Endothelial cell of umbilical vein (primary cell): ENCODE measurements at regions not wholly inside any gene's neighbourhood (a gene's known extent, or its start where the extent isn't known, plus 50 kb on each side); places are given as distances from the start of the nearest gene placed in this dataset.

Experiments used
- CTCF ChIP-seq, 2 donors: IDR thresholded peaks; 1 replicate in 1 of 2; 2 replicates in 1 of 2; pipeline ENCODE4 v1.5.1; 2011; ENCODE audit warnings: low read length in 2 of 2, mild to moderate bottlenecking in 2 of 2, moderate library complexity in 2 of 2, control low read depth in 1 of 2, inconsistent platforms in 1 of 2, low read depth in 1 of 2; ENCODE audit not compliant: insufficient read depth in 1 of 2; ENCODE audit errors: extremely low read depth in 1 of 2
- EZH2 ChIP-seq: IDR thresholded peaks from 2 replicates; pipeline ENCODE4 v1.6.1; 2012; ENCODE audit warnings: borderline replicate concordance, low read depth, mild to moderate bottlenecking, moderate library complexity, low read length, inconsistent platforms; ENCODE audit not compliant: severe bottlenecking
- FOS ChIP-seq: IDR thresholded peaks from 2 replicates; pipeline ENCODE4 v1.6.1; 2011; ENCODE audit warnings: mild to moderate bottlenecking, low read length, moderate library complexity, borderline replicate concordance; ENCODE audit not compliant: insufficient read depth
- GATA2 ChIP-seq: IDR thresholded peaks from 2 replicates; pipeline ENCODE4 v1.7.0; 2011; ENCODE audit warnings: low read depth, mild to moderate bottlenecking, moderate library complexity, mixed read lengths, low read length; ENCODE audit not compliant: insufficient read length, insufficient read depth
- JUN ChIP-seq: IDR thresholded peaks from 2 replicates; pipeline ENCODE4 v1.6.1; 2011; ENCODE audit warnings: borderline replicate concordance, low read depth; ENCODE audit not compliant: insufficient read length, insufficient read depth
- MAX ChIP-seq: IDR thresholded peaks from 2 replicates; pipeline ENCODE4 v1.6.1; 2011; ENCODE audit not compliant: insufficient read depth, insufficient read length
- MYC ChIP-seq: IDR thresholded peaks from one replicate; pipeline ENCODE4 v1.6.1; 2011; ENCODE audit warnings: mild to moderate bottlenecking, low read depth, low read length
- POLR2A ChIP-seq: IDR thresholded peaks from 2 replicates; pipeline ENCODE4 v1.6.1; 2012; ENCODE audit warnings: low read depth, mild to moderate bottlenecking, control low read depth, low read length
- POLR2AphosphoS5 ChIP-seq: IDR thresholded peaks from 2 replicates; pipeline ENCODE4 v1.6.1; 2012; ENCODE audit warnings: low read depth, mild to moderate bottlenecking, control low read depth, low read length, moderate library complexity; ENCODE audit not compliant: insufficient read depth

GRCh38 chr17:62167076-62167475, 102.0 kb upstream of the MED13 start:
- TF ChIP-seq CTCF (IDR thresholded peaks at IDR 0.05; ENCODE audit: extremely low read depth in 1 of 2, insufficient read depth in 1 of 2, low read depth in 1 of 2, low read length in 2 of 2): no peak
- TF ChIP-seq POLR2A: no peak
- no peak for TF ChIP-seq MAX
- no peak for TF ChIP-seq EZH2
- TF ChIP-seq MYC: no peak
- TF ChIP-seq POLR2AphosphoS5: no peak
- TF ChIP-seq GATA2: no peak
- no peak for TF ChIP-seq FOS
- TF ChIP-seq JUN: no peak
